Stimulated activated CD4-positive, alpha-beta T cell treated with anti-CD3 and anti-CD28 coated beads, Interleukin-4, amount 100 ng/mL, for 4 hours (primary cell): ENCODE measurements at regions not wholly inside any gene's neighbourhood (a gene's known extent, or its start where the extent isn't known, plus 50 kb on each side); places are given as distances from the start of the nearest gene placed in this dataset.

Source experiments
- DNase-seq, 2 experiments: peaks; one replicate each; pipeline ENCODE4 v3.0.0-alpha.2; 2020

GRCh38 chr6:113447088-113447831 lies 409.9 kb upstream of the MARCKS start:
- no peak for DNase-seq

- no peak for DNase-seq
Observed at GRCh38 chr6:113449051-113449450, 408.1 kb upstream of the MARCKS start.

GRCh38 chr6:113450061-113450465 lies 407.1 kb upstream of the MARCKS start:
- DNase-seq, result no peak

- no peak for DNase-seq
Observed at GRCh38 chr6:113451049-113451448, 406.1 kb upstream of the MARCKS start.

GRCh38 chr6:113457198-113457597 lies 399.9 kb upstream of the MARCKS start:
- DNase-seq, result no peak

- no peak for DNase-seq
Observed at GRCh38 chr6:113457751-113458150, 399.4 kb upstream of the MARCKS start.

- DNase-seq, result no peak
Observed at GRCh38 chr6:113458368-113459010, 398.7 kb upstream of the MARCKS start.

GRCh38 chr6:113461153-113461932 lies 395.8 kb upstream of the MARCKS start:
- DNase-seq, result no peak

- DNase-seq, result no peak
Observed at GRCh38 chr6:113464536-113464935, 392.6 kb upstream of the MARCKS start.

GRCh38 chr6:113464960-113465359 lies 392.2 kb upstream of the MARCKS start:
- no peak for DNase-seq

GRCh38 chr6:113466526-113466925 lies 390.6 kb upstream of the MARCKS start:
- no peak for DNase-seq

GRCh38 chr6:113475392-113475791 lies 381.8 kb upstream of the MARCKS start:
- DNase-seq, result no peak

GRCh38 chr6:113476937-113477839 lies 380.0 kb upstream of the MARCKS start:
- no peak for DNase-seq

GRCh38 chr6:113480616-113481015 lies 376.5 kb upstream of the MARCKS start:
- DNase-seq, result no peak

GRCh38 chr6:113481458-113481857 lies 375.7 kb upstream of the MARCKS start:
- DNase-seq, result no peak

- no peak for DNase-seq
Observed at GRCh38 chr6:113481910-113482309, 375.2 kb upstream of the MARCKS start.

GRCh38 chr6:113482771-113483170 lies 374.4 kb upstream of the MARCKS start:
- DNase-seq, result no peak

GRCh38 chr6:113486199-113486598 lies 370.9 kb upstream of the MARCKS start:
- DNase-seq, result no peak

- no peak for DNase-seq
Observed at GRCh38 chr6:113487489-113488058, 369.6 kb upstream of the MARCKS start.

- DNase-seq, result no peak
Observed at GRCh38 chr6:113488061-113488460, 369.1 kb upstream of the MARCKS start.

GRCh38 chr6:113488812-113489685 lies 368.1 kb upstream of the MARCKS start:
- DNase-seq, result no peak
